CD4-positive, alpha-beta T cell (primary cell): ENCODE measurements at regions not wholly inside any gene's neighbourhood (a gene's known extent, or its start where the extent isn't known, plus 50 kb on each side); places are given as distances from the start of the nearest gene placed in this dataset.
A peak's percentile ranks its signal among the peaks of the same experiment; 100 is the strongest.

Source experiments
- ATAC-seq: fragments of 200-7000 bp; cut with Tn5 transposase; one replicate; pipeline ENCODE4 v1.10.0; 2022; ENCODE audit warnings: mild to moderate bottlenecking; ENCODE audit not compliant: poor library complexity
- CTCF ChIA-PET: fragments of 350-600 bp; sonication (Branson Sonifier 250); formaldehyde crosslinking; loops from one replicate; lab custom pipeline; 2021; ENCODE audit warnings: antibody characterized with exemption, inconsistent platforms; lab: Charles Lee
- POLR2A ChIA-PET: fragments of 350-600 bp; sonication (Branson Sonifier 250); formaldehyde crosslinking; loops from one replicate; lab custom pipeline; 2021; ENCODE audit warnings: antibody characterized with exemption, inconsistent platforms; lab: Charles Lee
- DNase-seq, 14 experiments: peaks; one replicate each; pipeline ENCODE4 v3.0.0-alpha.2; 2013 to 2020; ENCODE audit warnings: mixed read lengths in 2 of 14
- H3K27ac ChIP-seq, 2 donors: one replicate each; pipeline versions ENCODE4 v1.5.1 to v1.7.0; 2013; ENCODE audit warnings: low read length in 2 of 2, low read depth in 1 of 2, mild to moderate bottlenecking in 1 of 2
- H3K27me3 ChIP-seq, 2 experiments: 1 replicate in 1 of 2; 2 replicates in 1 of 2; pipeline versions ENCODE4 v1.6.1 to v1.7.0; 2013; ENCODE audit warnings: low read length in 2 of 2, control low read depth in 1 of 2, mild to moderate bottlenecking in 1 of 2, moderate library complexity in 1 of 2; ENCODE audit not compliant: insufficient read depth in 2 of 2, control insufficient read depth in 1 of 2
- H3K36me3 ChIP-seq: one replicate; pipeline ENCODE4 v1.6.1; 2013; ENCODE audit warnings: low read length, control low read depth; ENCODE audit not compliant: insufficient read depth
- H3K4me1 ChIP-seq: one replicate; pipeline ENCODE4 v1.6.1; 2013; ENCODE audit warnings: low read length, control low read depth; ENCODE audit not compliant: insufficient read depth
- H3K4me3 ChIP-seq: one replicate; pipeline ENCODE4 v1.5.1; 2013; ENCODE audit warnings: mild to moderate bottlenecking, low read length, moderate library complexity
- H3K9me3 ChIP-seq, 2 experiments: 1 replicate in 1 of 2; 2 replicates in 1 of 2; pipeline versions ENCODE4 v1.6.1 to v1.7.0; 2013; ENCODE audit warnings: low read length in 2 of 2, mild to moderate bottlenecking in 2 of 2, control low read depth in 1 of 2, moderate library complexity in 1 of 2; ENCODE audit not compliant: control insufficient read depth in 1 of 2, insufficient read depth in 1 of 2
- H3K27ac Mint-ChIP-seq: one replicate; pipeline ENCODE4 v1.8.0; 2020; ENCODE audit warnings: mixed read lengths
- H3K27me3 Mint-ChIP-seq: one replicate; pipeline ENCODE4 v1.8.0; 2021; ENCODE audit warnings: mixed read lengths
- H3K36me3 Mint-ChIP-seq: one replicate; pipeline ENCODE4 v1.8.0; 2021; ENCODE audit warnings: low read depth, mixed read lengths
- H3K4me1 Mint-ChIP-seq: one replicate; pipeline ENCODE4 v1.8.0; 2021; ENCODE audit warnings: low read depth, mixed read lengths
- H3K4me3 Mint-ChIP-seq: one replicate; pipeline ENCODE4 v1.8.0; 2020; ENCODE audit warnings: mild to moderate bottlenecking, mixed read lengths
- H3K9me3 Mint-ChIP-seq: one replicate; pipeline ENCODE4 v1.8.0; 2020; ENCODE audit warnings: mixed read lengths
- CTCF ChIP-seq: fragments of 200-600 bp; IDR thresholded peaks from one replicate; pipeline ENCODE4 v1.8.0; 2022; ENCODE audit warnings: antibody characterized with exemption, mild to moderate bottlenecking
- intact Hi-C, 2 experiments: fragments of 100-400 bp; cut with DNase I in 1 of 2; cut with micrococcal nuclease in 1 of 2; formaldehyde crosslinking; loops; one replicate each; pipeline versions ENCODE4 v1.15.1 to v1.9.0; 2023 to 2025; cut with DNase I, micrococcal nuclease

GRCh38 chr3:194865061-194865460 is 179.4 kb downstream of the FAM43A start:
- intact Hi-C loops, result no loop called here
- Histone ChIP-seq H3K4me1 (no peaks in the 10 kb centered on the region), H3K27ac (no peak overlapping the region), H3K9me3 (no peaks in the 10 kb centered on the region), H3K36me3 (no peaks in the 10 kb centered on the region), H3K27me3 (peaks cover 3 to 8% of the 10 kb centered on the region in 2 experiments), H3K4me3 (no peak overlapping the region)
- Mint-ChIP-seq H3K4me1 (no peaks in the 10 kb centered on the region), H3K9me3 (no peaks in the 10 kb centered on the region), H3K4me3 (no peak overlapping the region), H3K27ac (no peak overlapping the region), H3K27me3 (peaks cover 20% of the 10 kb centered on the region), H3K36me3 (no peaks in the 10 kb centered on the region)
- ChIA-PET POLR2A (no interaction called here), CTCF (interaction anchor here (1.5 kb wide), 1 partner anchor 182 kb away, joined by 3 read pairs; no protein-coding TSS in a partner anchor)
- DNase-seq (no peak), ATAC-seq (no peak)
- no peak for TF ChIP-seq CTCF

GRCh38 chr3:194865615-194866014 is 179.9 kb downstream of the FAM43A start:
- H3K4me1 Mint-ChIP-seq, result no peaks in the 10 kb centered on the region
- no peak for TF ChIP-seq CTCF
- H3K4me1 ChIP-seq, result no peaks in the 10 kb centered on the region
- no peaks in the 10 kb centered on the region for H3K36me3 Mint-ChIP-seq
- no peak overlapping the region for H3K4me3 Mint-ChIP-seq
- no peaks in the 10 kb centered on the region for H3K36me3 ChIP-seq
- DNase-seq (peak in 1 of 14 experiments; percentile 11), ATAC-seq (no peak)
- POLR2A ChIA-PET, result no interaction called here
- no peaks in the 10 kb centered on the region for H3K9me3 Mint-ChIP-seq
- H3K27me3 Mint-ChIP-seq, result peaks cover 20% of the 10 kb centered on the region
- no peak overlapping the region for H3K27ac ChIP-seq
- CTCF ChIA-PET, result interaction anchor here (1.5 kb wide), 1 partner anchor 183 kb away, joined by 3 read pairs; no protein-coding TSS in a partner anchor
- H3K27ac Mint-ChIP-seq, result no peak overlapping the region
- no peak overlapping the region for H3K4me3 ChIP-seq
- intact Hi-C loops, result no loop called here
- H3K9me3 ChIP-seq, result no peaks in the 10 kb centered on the region
- peaks cover 3 to 8% of the 10 kb centered on the region in 2 experiments for H3K27me3 ChIP-seq

GRCh38 chr3:194866236-194866635 is 180.6 kb downstream of the FAM43A start:
- DNase-seq, result peak in 2 of 14 experiments; percentile 17 to 27
- H3K4me3 ChIP-seq, result no peak overlapping the region
- H3K36me3 Mint-ChIP-seq, result no peaks in the 10 kb centered on the region
- no peaks in the 10 kb centered on the region for H3K4me1 ChIP-seq
- H3K36me3 ChIP-seq, result no peaks in the 10 kb centered on the region
- H3K9me3 ChIP-seq, result no peaks in the 10 kb centered on the region
- TF ChIP-seq CTCF, result no peak
- H3K27ac Mint-ChIP-seq, result no peak overlapping the region
- H3K27me3 ChIP-seq, result peaks cover 3 to 8% of the 10 kb centered on the region in 2 experiments
- H3K27ac ChIP-seq, result no peak overlapping the region
- H3K4me1 Mint-ChIP-seq, result no peaks in the 10 kb centered on the region
- ATAC-seq, result no peak
- H3K4me3 Mint-ChIP-seq, result no peak overlapping the region
- POLR2A ChIA-PET, result no interaction called here
- intact Hi-C loops, result no loop called here
- CTCF ChIA-PET, result no interaction called here
- H3K9me3 Mint-ChIP-seq, result no peaks in the 10 kb centered on the region
- H3K27me3 Mint-ChIP-seq, result peaks cover 20% of the 10 kb centered on the region
